GM12874 (cell line): ENCODE measurements at regions not wholly inside any gene's neighbourhood (a gene's known extent, or its start where the extent isn't known, plus 50 kb on each side); places are given as distances from the start of the nearest gene placed in this dataset.

Experiments
- CTCF ChIP-seq: IDR thresholded peaks from 2 replicates; pipeline ENCODE4 v1.5.1; 2011; ENCODE audit warnings: low read depth, mild to moderate bottlenecking, control low read depth, low read length, moderate library complexity; ENCODE audit not compliant: insufficient read depth

DNA sequence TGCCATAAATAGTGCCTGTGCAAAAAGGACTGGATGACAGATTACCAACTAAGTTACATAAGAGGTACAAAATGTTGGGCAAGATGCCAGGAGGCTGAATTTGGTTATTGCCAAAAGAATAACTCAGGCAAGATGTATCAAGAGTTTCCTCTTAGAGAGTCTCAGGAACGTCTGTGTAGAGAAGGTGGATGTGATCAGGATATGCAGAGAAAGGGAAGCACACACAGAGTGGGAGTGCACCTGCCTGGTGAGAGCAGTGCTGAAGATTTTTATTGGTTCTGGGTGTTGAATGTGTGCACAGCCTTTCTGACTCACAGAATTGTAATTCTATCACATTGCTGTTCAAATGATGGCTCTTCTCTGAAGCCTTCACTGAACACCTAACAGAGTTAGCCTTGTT lies 156.8 kb upstream of the HS3ST1 start:
- no peak for TF ChIP-seq CTCF

DNA sequence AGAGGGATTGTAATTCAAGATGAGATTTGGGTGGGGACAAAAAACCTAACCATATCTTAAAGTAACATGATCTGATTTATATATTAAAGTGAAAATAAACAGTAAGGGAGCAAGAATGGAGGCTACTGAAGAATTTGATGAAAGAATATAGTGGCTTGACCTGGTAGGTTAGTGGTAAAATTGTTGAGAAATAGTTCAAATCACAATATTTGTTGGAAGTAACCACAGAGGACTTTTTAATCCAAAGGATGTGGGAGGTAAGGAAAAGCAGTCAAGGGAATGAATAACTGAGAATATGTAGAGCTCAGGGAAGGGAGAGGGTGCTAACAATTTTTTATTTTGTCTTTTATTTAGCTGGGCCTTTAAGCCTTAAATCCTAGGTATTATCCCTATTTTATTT lies 139.8 kb upstream of the HS3ST1 start:
- no peak for TF ChIP-seq CTCF

GRCh38 chr4:11566444-11567022 lies 137.8 kb upstream of the HS3ST1 start:
- TF ChIP-seq CTCF: no peak

- no peak for TF ChIP-seq CTCF
Observed at GRCh38 chr4:11565899-11566298, 137.2 kb upstream of the HS3ST1 start.

DNA sequence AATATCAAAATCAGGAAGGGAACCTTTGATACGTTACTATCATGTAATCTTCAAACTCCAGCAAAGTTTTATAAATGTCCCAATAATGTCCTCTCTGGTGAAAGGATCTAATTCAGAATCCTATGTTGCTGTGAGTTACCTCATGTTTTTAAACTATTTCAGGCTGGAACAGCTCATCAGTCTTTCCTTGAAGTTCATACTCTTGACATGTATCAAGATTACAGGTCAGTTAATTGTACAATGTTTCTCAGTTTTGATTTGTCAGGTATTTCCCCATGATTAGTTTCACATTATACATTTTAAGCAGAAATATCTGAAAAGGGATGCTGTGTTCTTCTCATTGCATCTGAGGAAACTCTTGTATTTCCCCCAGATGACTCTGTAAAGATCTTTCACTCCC lies 136.5 kb upstream of the HS3ST1 start:
- no peak for TF ChIP-seq CTCF

DNA sequence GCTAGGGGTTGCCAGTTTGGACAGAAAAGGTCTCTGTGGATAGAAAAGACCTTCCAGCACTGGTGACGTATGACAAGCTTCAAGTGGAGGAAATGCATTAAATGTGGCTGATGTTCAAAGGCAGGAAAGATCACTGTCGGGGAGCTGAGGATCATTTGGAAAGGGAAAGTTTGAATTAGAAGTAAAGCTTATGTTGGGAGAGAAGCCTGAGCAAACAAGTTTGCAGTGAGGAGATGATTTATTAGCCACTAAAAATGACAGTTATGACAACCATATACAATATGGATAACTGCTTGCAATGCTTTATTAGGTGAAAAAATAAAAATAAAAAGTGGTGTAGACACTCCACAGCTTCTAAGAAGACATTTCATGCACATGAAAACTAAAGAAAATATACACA lies 135.3 kb upstream of the HS3ST1 start:
- TF ChIP-seq CTCF: no peak

DNA sequence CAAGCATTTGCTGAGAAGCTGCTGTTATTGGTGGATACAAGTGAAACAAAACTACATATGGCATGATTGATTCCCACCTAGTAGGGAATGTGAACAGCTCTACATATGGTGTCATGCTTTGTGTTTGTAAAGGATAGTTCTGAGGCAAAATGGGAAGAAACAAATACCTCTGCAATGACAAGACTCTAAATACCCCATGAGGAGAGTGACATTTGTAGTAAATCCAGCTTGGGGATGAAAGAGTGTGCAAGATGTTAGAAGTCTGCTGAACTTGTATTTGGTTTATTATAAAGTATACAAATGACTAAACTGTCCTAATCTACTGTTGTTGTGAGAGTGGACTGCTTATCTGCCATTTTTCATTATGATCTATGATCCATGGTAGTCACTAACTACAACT lies 120.8 kb upstream of the HS3ST1 start:
- no peak for TF ChIP-seq CTCF
